SU-DHL-6 (cell line): ENCODE measurements at regions not wholly inside any gene's neighbourhood (a gene's known extent, or its start where the extent isn't known, plus 50 kb on each side); places are given as distances from the start of the nearest gene placed in this dataset.

ENCODE experiments used
- EZH2phosphoT487 ChIP-seq: fragments of 200-600 bp; sonication (generic), shearing (Covaris generic); conservative IDR thresholded peaks from 2 replicates; pipeline ENCODE4 v1.6.1; 2018; ENCODE audit warnings: mild to moderate bottlenecking, antibody characterized with exemption, low read length, moderate library complexity, mixed read lengths
- TF ChIP-seq, protein P1 (sequence below): fragments of 200-600 bp; sonication (generic); IDR thresholded peaks from one replicate; pipeline ENCODE4 v1.5.1; 2017; ENCODE audit warnings: antibody characterized with exemption, mild to moderate bottlenecking, low read length, moderate library complexity; ENCODE audit not compliant: insufficient read depth, poor library complexity, severe bottlenecking

DNA sequence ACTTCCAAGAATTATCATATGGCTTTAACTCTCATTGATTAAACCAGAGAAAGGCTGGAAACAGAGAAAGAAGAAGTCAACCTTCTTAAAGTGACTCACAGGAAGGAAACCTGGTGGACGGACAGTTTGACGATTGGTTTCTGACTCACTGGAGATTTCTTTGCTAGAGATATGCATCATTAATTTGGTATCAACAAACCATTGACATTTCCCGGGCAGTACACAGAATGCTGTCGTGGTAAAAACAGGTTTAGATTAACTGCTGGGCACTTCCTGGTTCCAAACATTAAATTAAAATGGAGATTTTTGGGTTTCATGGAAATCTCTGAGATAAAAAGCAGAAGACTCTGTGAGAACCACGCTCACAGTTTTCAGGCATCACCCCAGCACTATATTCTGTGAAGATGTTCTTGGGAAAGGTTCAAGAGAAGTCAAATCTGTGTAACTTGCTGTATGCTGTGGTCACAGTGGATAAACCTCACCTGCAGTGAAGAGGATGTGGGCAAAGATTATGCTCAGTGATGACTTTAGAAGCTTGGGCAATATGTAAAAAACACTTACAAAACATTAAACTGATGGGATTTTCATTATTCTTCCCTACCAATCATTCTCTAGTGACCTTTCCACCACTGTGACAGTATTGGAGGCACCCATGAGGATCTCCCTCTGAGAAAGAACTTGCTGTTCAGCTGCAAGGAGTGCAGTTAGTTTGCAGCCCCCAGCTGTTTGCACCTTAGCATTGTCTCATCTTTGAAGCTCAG, 61.1 kb upstream of the CD44 start:
- TF ChIP-seq, protein P1, sequence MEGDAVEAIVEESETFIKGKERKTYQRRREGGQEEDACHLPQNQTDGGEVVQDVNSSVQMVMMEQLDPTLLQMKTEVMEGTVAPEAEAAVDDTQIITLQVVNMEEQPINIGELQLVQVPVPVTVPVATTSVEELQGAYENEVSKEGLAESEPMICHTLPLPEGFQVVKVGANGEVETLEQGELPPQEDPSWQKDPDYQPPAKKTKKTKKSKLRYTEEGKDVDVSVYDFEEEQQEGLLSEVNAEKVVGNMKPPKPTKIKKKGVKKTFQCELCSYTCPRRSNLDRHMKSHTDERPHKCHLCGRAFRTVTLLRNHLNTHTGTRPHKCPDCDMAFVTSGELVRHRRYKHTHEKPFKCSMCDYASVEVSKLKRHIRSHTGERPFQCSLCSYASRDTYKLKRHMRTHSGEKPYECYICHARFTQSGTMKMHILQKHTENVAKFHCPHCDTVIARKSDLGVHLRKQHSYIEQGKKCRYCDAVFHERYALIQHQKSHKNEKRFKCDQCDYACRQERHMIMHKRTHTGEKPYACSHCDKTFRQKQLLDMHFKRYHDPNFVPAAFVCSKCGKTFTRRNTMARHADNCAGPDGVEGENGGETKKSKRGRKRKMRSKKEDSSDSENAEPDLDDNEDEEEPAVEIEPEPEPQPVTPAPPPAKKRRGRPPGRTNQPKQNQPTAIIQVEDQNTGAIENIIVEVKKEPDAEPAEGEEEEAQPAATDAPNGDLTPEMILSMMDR, result no peak
- TF ChIP-seq EZH2phosphoT487, result no peak
